Breast epithelium (tissue), 3 donors: ENCODE measurements at regions not wholly inside any gene's neighbourhood (a gene's known extent, or its start where the extent isn't known, plus 50 kb on each side); places are given as distances from the start of the nearest gene placed in this dataset.
"Not testable (repeated sequence)": the region's sequence is repeated elsewhere in the genome, so short reads cannot be mapped to it uniquely, and the experiment has no call there.

Source experiments
- POLR2A ChIP-seq: fragments of 450-650 bp; IDR thresholded peaks from one replicate; pipeline ENCODE4 v1.6.1; 2016; ENCODE audit warnings: antibody characterized with exemption, mild to moderate bottlenecking, moderate library complexity
- POLR2AphosphoS5 ChIP-seq, 3 donors: sonication (generic); formaldehyde crosslinking; IDR thresholded peaks; one replicate each; pipeline ENCODE4 v1.6.1; 2017; ENCODE audit warnings: antibody characterized with exemption in 3 of 3
- TF ChIP-seq, protein P1 (sequence below), 3 donors: fragments of 450-650 bp; IDR thresholded peaks; one replicate each; pipeline ENCODE4 v1.5.1; 2016 to 2017; ENCODE audit warnings: antibody characterized with exemption in 3 of 3, mild to moderate bottlenecking in 3 of 3, moderate library complexity in 3 of 3

DNA sequence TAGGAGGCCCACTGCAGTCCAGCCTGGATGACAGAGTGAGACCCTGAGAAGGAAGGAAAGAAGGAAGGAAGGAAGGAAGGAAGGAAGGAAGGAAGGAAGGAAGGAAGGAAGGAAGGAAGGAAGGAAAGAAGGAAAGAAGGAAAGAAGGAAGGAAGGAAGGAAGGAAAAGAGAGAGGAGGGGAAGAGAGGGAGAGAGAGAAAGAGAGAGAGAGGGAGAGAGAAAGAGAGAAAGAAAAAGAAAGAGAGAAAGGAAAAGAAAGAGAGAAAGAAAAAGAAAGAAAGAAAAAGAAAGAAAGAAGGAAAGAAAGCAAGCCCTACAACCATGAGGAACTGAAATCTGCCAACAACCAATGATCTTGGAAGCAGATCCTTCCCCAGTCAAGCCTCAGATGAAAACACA, 124.9 kb upstream of the BCOR start:
- not testable (repeated sequence) for TF ChIP-seq POLR2AphosphoS5 (IDR thresholded peaks at IDR 0.05); POLR2A
- TF ChIP-seq, protein P1, sequence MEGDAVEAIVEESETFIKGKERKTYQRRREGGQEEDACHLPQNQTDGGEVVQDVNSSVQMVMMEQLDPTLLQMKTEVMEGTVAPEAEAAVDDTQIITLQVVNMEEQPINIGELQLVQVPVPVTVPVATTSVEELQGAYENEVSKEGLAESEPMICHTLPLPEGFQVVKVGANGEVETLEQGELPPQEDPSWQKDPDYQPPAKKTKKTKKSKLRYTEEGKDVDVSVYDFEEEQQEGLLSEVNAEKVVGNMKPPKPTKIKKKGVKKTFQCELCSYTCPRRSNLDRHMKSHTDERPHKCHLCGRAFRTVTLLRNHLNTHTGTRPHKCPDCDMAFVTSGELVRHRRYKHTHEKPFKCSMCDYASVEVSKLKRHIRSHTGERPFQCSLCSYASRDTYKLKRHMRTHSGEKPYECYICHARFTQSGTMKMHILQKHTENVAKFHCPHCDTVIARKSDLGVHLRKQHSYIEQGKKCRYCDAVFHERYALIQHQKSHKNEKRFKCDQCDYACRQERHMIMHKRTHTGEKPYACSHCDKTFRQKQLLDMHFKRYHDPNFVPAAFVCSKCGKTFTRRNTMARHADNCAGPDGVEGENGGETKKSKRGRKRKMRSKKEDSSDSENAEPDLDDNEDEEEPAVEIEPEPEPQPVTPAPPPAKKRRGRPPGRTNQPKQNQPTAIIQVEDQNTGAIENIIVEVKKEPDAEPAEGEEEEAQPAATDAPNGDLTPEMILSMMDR (IDR thresholded peaks at IDR 0.05): not testable (repeated sequence)
